IMR-90 (cell line): ENCODE measurements at regions not wholly inside any gene's neighbourhood (a gene's known extent, or its start where the extent isn't known, plus 50 kb on each side); places are given as distances from the start of the nearest gene placed in this dataset.
A peak's percentile ranks its signal among the peaks of the same experiment; 100 is the strongest.

ENCODE experiments used
- ATAC-seq: fragments of 200-7000 bp; cut with Tn5 transposase; 2 replicates; pipeline ENCODE4 v1.9.1; 2020; ENCODE audit warnings: low read depth, mild to moderate bottlenecking, moderate library complexity
- BruUV-seq: library from RNA; stranded (reverse); fragments of 400-500 nt; replicated peaks from 2 replicates; lab custom pipeline; 2021; lab: Mats Ljungman, UMichigan
- CTCF ChIA-PET: fragments of 300-600 bp; formaldehyde crosslinking; extraction: SDS; loops from one replicate; lab custom pipeline; 2021; ENCODE audit warnings: antibody characterized with exemption; lab: Yijun Ruan, JAX
- POLR2A ChIA-PET: fragments of 300-600 bp; sonication (Branson Sonifier 250); formaldehyde crosslinking; loops from one replicate; lab custom pipeline; 2022; ENCODE audit warnings: antibody characterized with exemption; ENCODE audit not compliant: unreplicated experiment; lab: Charles Lee
- DNase-seq: peaks from one replicate; pipeline ENCODE4 v3.0.0; 2013
- H2AFZ ChIP-seq: replicated peaks from 2 replicates; pipeline ENCODE3; 2013; ENCODE audit warnings: low read length, mild to moderate bottlenecking; ENCODE audit not compliant: poor library complexity
- H2AK5ac ChIP-seq: 2 replicates; pipeline ENCODE4 v1.6.1; 2013; ENCODE audit warnings: low read depth, low read length, inconsistent platforms
- H2AK9ac ChIP-seq: replicated peaks from 2 replicates; pipeline ENCODE3; 2013; ENCODE audit warnings: mild to moderate bottlenecking, low read depth, low read length, moderate library complexity; ENCODE audit not compliant: poor library complexity
- H2BK120ac ChIP-seq: 2 replicates; pipeline ENCODE4 v1.6.1; 2013; ENCODE audit warnings: low read depth, low read length, inconsistent platforms
- H2BK15ac ChIP-seq: 3 replicates; pipeline ENCODE4 v1.6.1; 2013; ENCODE audit warnings: low read depth, low read length, inconsistent platforms
- H2BK20ac ChIP-seq: 2 replicates; pipeline ENCODE4 v1.6.1; 2013; ENCODE audit warnings: low read depth, mild to moderate bottlenecking, inconsistent platforms, low read length, moderate library complexity
- H2BK5ac ChIP-seq: 2 replicates; pipeline ENCODE4 v1.6.1; 2013; ENCODE audit warnings: mild to moderate bottlenecking, low read depth, low read length, inconsistent platforms; ENCODE audit not compliant: poor library complexity, severe bottlenecking
- H3K14ac ChIP-seq: replicated peaks from 2 replicates; pipeline ENCODE4 v1.6.1; 2013; ENCODE audit warnings: low read depth, low read length, inconsistent platforms
- H3K18ac ChIP-seq: 2 replicates; pipeline ENCODE4 v1.6.1; 2013; ENCODE audit warnings: low read depth, low read length, control low read depth
- H3K23ac ChIP-seq: 2 replicates; pipeline ENCODE4 v1.6.1; 2013; ENCODE audit warnings: low read depth, low read length, inconsistent platforms
- H3K27ac ChIP-seq: 2 replicates; pipeline ENCODE4 v1.5.1; 2013; ENCODE audit warnings: mild to moderate bottlenecking, control low read depth, low read length; ENCODE audit not compliant: insufficient read depth
- H3K27me3 ChIP-seq: 2 replicates; pipeline ENCODE4 v1.6.1; 2013; ENCODE audit warnings: low read length; ENCODE audit not compliant: control insufficient read depth, insufficient read depth
- H3K36me3 ChIP-seq: 2 replicates; pipeline ENCODE4 v1.6.1; 2013; ENCODE audit warnings: low read length, mixed read lengths; ENCODE audit not compliant: control insufficient read depth, insufficient read depth
- H3K4ac ChIP-seq: 2 replicates; pipeline ENCODE4 v1.6.1; 2013; ENCODE audit warnings: low read depth, low read length, inconsistent platforms
- H3K4me1 ChIP-seq: 2 replicates; pipeline ENCODE4 v1.6.1; 2013; ENCODE audit warnings: low read length, mixed read lengths; ENCODE audit not compliant: control insufficient read depth, insufficient read depth
- H3K4me2 ChIP-seq: 2 replicates; pipeline ENCODE4 v1.6.1; 2013; ENCODE audit warnings: low read depth, mild to moderate bottlenecking, control low read depth, low read length, moderate library complexity
- H3K4me3 ChIP-seq: 2 replicates; pipeline ENCODE4 v1.5.1; 2013; ENCODE audit warnings: low read depth, mild to moderate bottlenecking, control low read depth, low read length, moderate library complexity; ENCODE audit not compliant: insufficient read depth
- H3K56ac ChIP-seq: 2 replicates; pipeline ENCODE4 v1.6.1; 2013; ENCODE audit warnings: low read length, inconsistent platforms; ENCODE audit not compliant: insufficient read depth; ENCODE audit errors: extremely low read depth
- H3K79me1 ChIP-seq, 2 experiments: 2 replicates each; pipeline ENCODE4 v1.6.1; 2013; ENCODE audit warnings: low read length in 2 of 2, inconsistent platforms in 1 of 2, low read depth in 1 of 2
- H3K9ac ChIP-seq: 2 replicates; pipeline ENCODE4 v1.6.1; 2013; ENCODE audit warnings: low read depth, low read length, control low read depth
- H3K9me1 ChIP-seq: 2 replicates; pipeline ENCODE4 v1.6.1; 2013; ENCODE audit warnings: low read length, inconsistent platforms; ENCODE audit not compliant: insufficient read depth
- H3K9me3 ChIP-seq: 2 replicates; pipeline ENCODE4 v1.6.1; 2013; ENCODE audit warnings: low read length; ENCODE audit not compliant: control insufficient read depth, insufficient read depth
- H4K20me1 ChIP-seq: 2 replicates; pipeline ENCODE4 v1.6.1; 2013; ENCODE audit warnings: low read length, inconsistent platforms; ENCODE audit not compliant: insufficient read depth
- H4K5ac ChIP-seq: 2 replicates; pipeline ENCODE4 v1.6.1; 2013; ENCODE audit warnings: mild to moderate bottlenecking, low read depth, low read length, control low read depth
- H4K8ac ChIP-seq, 2 experiments: 2 replicates each; pipeline ENCODE4 v1.6.1; 2013; ENCODE audit warnings: low read depth in 2 of 2, low read length in 2 of 2, control low read depth in 1 of 2, inconsistent platforms in 1 of 2
- H4K91ac ChIP-seq: 2 replicates; pipeline ENCODE4 v1.6.1; 2013; ENCODE audit warnings: low read depth, low read length, inconsistent platforms; ENCODE audit not compliant: insufficient read depth
- CEBPB ChIP-seq: IDR thresholded peaks from 2 replicates; pipeline ENCODE4 v1.6.1; 2012; ENCODE audit warnings: low read depth, low read length, improper control_type of control experiment
- MAFK ChIP-seq: IDR thresholded peaks from 2 replicates; pipeline ENCODE4 v1.6.1; 2012; ENCODE audit warnings: low read depth, low read length, improper control_type of control experiment
- MXI1 ChIP-seq: IDR thresholded peaks from 2 replicates; pipeline ENCODE4 v1.6.1; 2012; ENCODE audit warnings: low read depth, mild to moderate bottlenecking, low read length, moderate library complexity, borderline replicate concordance
- POLR2A ChIP-seq: IDR thresholded peaks from 2 replicates; pipeline ENCODE4 v1.6.1; 2012; ENCODE audit warnings: mild to moderate bottlenecking, low read depth, low read length
- RAD21 ChIP-seq: IDR thresholded peaks from 2 replicates; pipeline ENCODE4 v1.6.1; 2012; ENCODE audit warnings: low read length, improper control_type of control experiment
- RFX5 ChIP-seq: IDR thresholded peaks from 2 replicates; pipeline ENCODE4 v1.8.0; 2012; ENCODE audit warnings: low read depth, mild to moderate bottlenecking, low read length, moderate library complexity
- SMC3 ChIP-seq: fragments of 150-350 bp; IDR thresholded peaks from 2 replicates; pipeline ENCODE4 v1.6.1; 2016; ENCODE audit warnings: low read depth, mild to moderate bottlenecking, antibody characterized with exemption, low read length, moderate library complexity
- WGBS, 2 experiments: methylation state at CpG; one replicate each; pipeline versions ENCODE4 v1.1.5 to v1.1.7; 2013; ENCODE audit warnings: missing lambda C conversion rate in 2 of 2; ENCODE audit not compliant: insufficient read length in 1 of 2; ENCODE audit errors: extremely low coverage in 2 of 2; 5-methylcytosine and 5-hydroxymethylcytosine counted together
- dilution Hi-C: fragments of 300-500 bp; cut with HindIII; formaldehyde crosslinking; loops from one replicate; pipeline ENCODE4 v1.14.3; 2018; ENCODE audit warnings: low sequenced_read_pairs; ENCODE audit not compliant: unreplicated experiment
- in situ Hi-C: fragments of 300-500 bp; cut with MboI; formaldehyde crosslinking; loops from 3 replicates; pipeline ENCODE4 v1.14.3; 2019; ENCODE audit warnings: low sequenced_read_pairs, inconsistent platforms, mixed read lengths
- intact Hi-C: fragments of 100-400 bp; cut with micrococcal nuclease; formaldehyde crosslinking; loops from 2 replicates; pipeline ENCODE4 v1.10.0; 2022
- TF ChIP-seq, protein P1 (sequence below): conservative IDR thresholded peaks from 2 replicates; pipeline ENCODE4 v1.5.1; 2012; ENCODE audit warnings: mild to moderate bottlenecking, low read depth, low read length, improper control_type of control experiment
- TF ChIP-seq, protein P2 (sequence below): fragments of 150-350 bp; IDR thresholded peaks from 2 replicates; pipeline ENCODE4 v1.6.1; 2017; ENCODE audit warnings: mild to moderate bottlenecking, antibody characterized with exemption, low read length, low read depth

DNA sequence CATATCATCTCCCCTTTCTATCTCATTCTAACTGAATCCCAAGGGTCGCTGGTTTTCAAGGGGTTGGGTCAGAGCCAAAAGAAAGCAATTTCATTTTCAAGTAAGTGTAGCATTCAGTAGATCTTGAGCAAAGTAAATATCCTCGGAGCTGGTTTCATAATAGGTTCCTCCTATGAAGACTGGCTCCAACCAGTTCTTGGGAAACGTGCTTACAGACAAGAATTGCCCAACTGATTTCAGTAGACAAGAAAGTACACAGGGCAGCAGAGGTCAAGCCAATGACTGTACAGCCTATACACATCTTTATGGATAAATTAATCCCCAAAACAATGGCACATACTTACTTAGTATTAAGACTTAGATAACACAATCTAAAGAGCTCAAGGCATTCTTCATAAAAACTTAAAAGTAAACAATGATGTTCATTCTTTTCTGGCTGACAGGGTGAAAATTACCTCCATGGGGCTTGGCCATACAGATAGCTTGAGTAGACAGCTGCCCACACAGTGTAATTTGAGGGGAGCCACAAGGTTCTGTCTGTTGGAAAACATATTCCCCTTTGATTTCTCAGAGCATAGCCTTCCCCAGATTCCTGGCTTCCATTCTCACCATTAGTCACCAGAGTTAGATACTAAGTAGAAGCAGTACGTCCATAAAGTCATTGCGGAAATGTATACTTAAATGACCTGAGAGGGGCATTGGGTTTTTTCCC is 163.9 kb downstream of the ARRDC3 start (continued):
- no peak for TF ChIP-seq MXI1
- no peak for TF ChIP-seq RFX5

DNA sequence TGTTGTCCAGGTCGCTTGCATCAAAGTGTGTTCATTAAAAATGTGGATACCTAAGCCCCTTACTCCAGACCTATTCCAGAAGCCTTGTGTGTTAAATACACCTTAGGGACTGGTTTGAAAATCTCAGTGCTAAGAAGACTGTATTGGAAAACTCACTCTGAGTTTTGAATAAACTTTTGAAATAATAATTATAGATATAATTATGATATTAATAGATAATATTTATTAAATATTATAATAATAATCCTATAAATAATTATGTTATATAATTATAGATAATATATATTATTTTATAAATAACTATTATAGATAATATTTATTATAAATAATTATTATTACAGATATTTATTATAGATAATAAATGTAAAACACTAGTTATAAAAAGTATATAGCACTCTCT is 165.3 kb downstream of the ARRDC3 start:
- intact Hi-C loops, result no loop called here
- CTCF ChIA-PET, result no interaction called here

More for the DNA sequence above, 165.3 kb downstream of the ARRDC3 start:
- Histone ChIP-seq H3K23ac (no peak overlapping the region), H3K27ac (no peak overlapping the region), H3K14ac (no peak overlapping the region), H4K5ac (no peak overlapping the region), H2BK5ac (no peak overlapping the region), H2BK120ac (no peak overlapping the region), H3K9me1 (no peaks in the 10 kb centered on the region), H2AK5ac (0 out of 2 replicates have a peak overlapping the region, but pooled peaks have one; percentile 11), H3K4ac (no peak overlapping the region), H4K91ac (no peak overlapping the region), H3K9me3 (no peaks in the 10 kb centered on the region), H3K27me3 (no peaks in the 10 kb centered on the region), H4K20me1 (no peaks in the 10 kb centered on the region), H2BK20ac (no peak overlapping the region), H3K18ac (no peak overlapping the region; the same call in 1 of the 2 replicates), H3K4me3 (no peak overlapping the region), H3K4me1 (peaks cover 3% of the 10 kb centered on the region), H3K56ac (no peak overlapping the region), H3K4me2 (no peak overlapping the region), H3K36me3 (no peaks in the 10 kb centered on the region), H2AK9ac (no peak overlapping the region), H3K9ac (no peak overlapping the region), H4K8ac (no peak overlapping the region), H2AFZ (no peak overlapping the region), H2BK15ac (0 out of 3 replicates have a peak overlapping the region, but pooled peaks have one; percentile 33), H3K79me1 (no peaks in the 10 kb centered on the region)
- dilution Hi-C loops, result no loop called here
- DNase-seq, result no peak
- BruUV-seq, result no TSS peak
- no peak for ATAC-seq
- POLR2A ChIA-PET, result no interaction called here
- in situ Hi-C loops, result no loop called here
- no CpG with 5 or more reads among the region's 1 CpG for WGBS, 2 experiments
- TF ChIP-seq POLR2A, result no peak
- no peak for TF ChIP-seq RAD21
- TF ChIP-seq CEBPB, result no peak
- no peak for TF ChIP-seq SMC3
- TF ChIP-seq MAFK, result no peak
- TF ChIP-seq, protein P1, sequence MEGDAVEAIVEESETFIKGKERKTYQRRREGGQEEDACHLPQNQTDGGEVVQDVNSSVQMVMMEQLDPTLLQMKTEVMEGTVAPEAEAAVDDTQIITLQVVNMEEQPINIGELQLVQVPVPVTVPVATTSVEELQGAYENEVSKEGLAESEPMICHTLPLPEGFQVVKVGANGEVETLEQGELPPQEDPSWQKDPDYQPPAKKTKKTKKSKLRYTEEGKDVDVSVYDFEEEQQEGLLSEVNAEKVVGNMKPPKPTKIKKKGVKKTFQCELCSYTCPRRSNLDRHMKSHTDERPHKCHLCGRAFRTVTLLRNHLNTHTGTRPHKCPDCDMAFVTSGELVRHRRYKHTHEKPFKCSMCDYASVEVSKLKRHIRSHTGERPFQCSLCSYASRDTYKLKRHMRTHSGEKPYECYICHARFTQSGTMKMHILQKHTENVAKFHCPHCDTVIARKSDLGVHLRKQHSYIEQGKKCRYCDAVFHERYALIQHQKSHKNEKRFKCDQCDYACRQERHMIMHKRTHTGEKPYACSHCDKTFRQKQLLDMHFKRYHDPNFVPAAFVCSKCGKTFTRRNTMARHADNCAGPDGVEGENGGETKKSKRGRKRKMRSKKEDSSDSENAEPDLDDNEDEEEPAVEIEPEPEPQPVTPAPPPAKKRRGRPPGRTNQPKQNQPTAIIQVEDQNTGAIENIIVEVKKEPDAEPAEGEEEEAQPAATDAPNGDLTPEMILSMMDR, result no peak
- TF ChIP-seq, protein P2, sequence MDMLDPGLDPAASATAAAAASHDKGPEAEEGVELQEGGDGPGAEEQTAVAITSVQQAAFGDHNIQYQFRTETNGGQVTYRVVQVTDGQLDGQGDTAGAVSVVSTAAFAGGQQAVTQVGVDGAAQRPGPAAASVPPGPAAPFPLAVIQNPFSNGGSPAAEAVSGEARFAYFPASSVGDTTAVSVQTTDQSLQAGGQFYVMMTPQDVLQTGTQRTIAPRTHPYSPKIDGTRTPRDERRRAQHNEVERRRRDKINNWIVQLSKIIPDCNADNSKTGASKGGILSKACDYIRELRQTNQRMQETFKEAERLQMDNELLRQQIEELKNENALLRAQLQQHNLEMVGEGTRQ, result no peak
